MG63 (cell line): ENCODE measurements at regions not wholly inside any gene's neighbourhood (a gene's known extent, or its start where the extent isn't known, plus 50 kb on each side); places are given as distances from the start of the nearest gene placed in this dataset.
"Not testable (repeated sequence)": the region's sequence is repeated elsewhere in the genome, so short reads cannot be mapped to it uniquely, and the experiment has no call there.

Source experiments
- DNase-seq: peaks from one replicate; pipeline ENCODE4 v3.0.0-alpha.2; 2020
- H3K27me3 ChIP-seq: fragments of 250-450 bp; sonication (Bioruptor Pico); 2 replicates; pipeline ENCODE4 v1.5.1; 2020; ENCODE audit warnings: mild to moderate bottlenecking, moderate library complexity
- H3K36me3 ChIP-seq: fragments of 250-450 bp; sonication (Bioruptor Pico); 2 replicates; pipeline ENCODE4 v1.5.1; 2020; ENCODE audit warnings: mild to moderate bottlenecking, moderate library complexity
- H3K4me3 ChIP-seq: fragments of 250-450 bp; sonication (Bioruptor Pico); 2 replicates; pipeline ENCODE4 v1.5.1; 2020; ENCODE audit warnings: mild to moderate bottlenecking, moderate library complexity
- H3K9me3 ChIP-seq: fragments of 250-450 bp; sonication (Bioruptor Pico); 2 replicates; pipeline ENCODE4 v1.5.1; 2020; ENCODE audit warnings: mild to moderate bottlenecking, moderate library complexity

DNA sequence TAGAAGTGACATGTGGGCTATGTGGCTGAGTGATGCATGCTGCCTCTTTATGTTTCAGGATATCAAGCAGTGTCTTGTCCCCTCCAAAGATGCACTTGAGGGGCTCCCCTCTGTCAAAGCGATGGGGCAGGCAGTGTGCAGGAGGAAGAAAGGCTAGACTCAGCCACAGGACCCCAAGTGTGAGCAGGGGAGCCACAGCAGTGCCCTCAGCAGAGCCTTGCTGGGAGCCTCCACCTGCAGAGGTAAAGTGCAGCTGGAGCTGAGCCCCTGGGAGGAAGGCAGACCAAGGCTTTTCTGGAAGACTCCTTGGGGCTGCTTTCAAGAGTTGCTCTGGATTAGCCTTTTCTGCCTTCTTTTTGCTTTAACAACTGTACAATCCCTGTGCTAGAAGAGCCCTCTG lies 247.3 kb downstream of the DLEU7 start:
- Histone ChIP-seq H3K36me3 (no peaks in the 10 kb centered on the region), H3K4me3 (no peak overlapping the region), H3K27me3 (no peaks in the 10 kb centered on the region), H3K9me3 (no peaks in the 10 kb centered on the region)
- no peak for DNase-seq

GRCh38 chr13:50596776-50597203 lies 246.7 kb downstream of the DLEU7 start:
- H3K4me3 ChIP-seq: no peak overlapping the region
- DNase-seq: no peak
- no peaks in the 10 kb centered on the region; the same call in 1 of the 2 replicates for H3K9me3 ChIP-seq
- H3K36me3 ChIP-seq: no peaks in the 10 kb centered on the region
- H3K27me3 ChIP-seq: no peaks in the 10 kb centered on the region

DNA sequence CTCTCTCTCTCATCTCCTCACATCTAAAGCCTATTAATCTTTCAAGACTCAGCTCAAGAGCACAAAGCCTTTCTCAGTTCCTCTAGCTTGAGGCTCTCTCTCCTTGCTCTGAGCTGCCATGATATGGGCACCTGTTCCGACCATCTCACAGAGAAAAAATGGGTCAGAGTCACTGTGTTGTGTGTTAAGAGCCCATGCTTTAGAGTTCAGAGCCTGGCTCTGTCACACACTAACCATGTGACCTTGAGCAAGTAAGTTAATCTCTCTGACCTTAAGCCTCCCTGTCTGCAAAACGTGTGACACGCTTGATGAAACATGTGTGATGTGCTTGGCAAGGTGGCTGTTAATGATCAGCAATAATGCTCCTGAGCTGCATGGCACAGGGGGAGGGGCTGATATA lies 245.2 kb downstream of the DLEU7 start:
- Histone ChIP-seq H3K9me3 (no peaks in the 10 kb centered on the region; the same call in 1 of the 2 replicates), H3K4me3 (no peak overlapping the region), H3K27me3 (no peaks in the 10 kb centered on the region), H3K36me3 (no peaks in the 10 kb centered on the region)
- no peak for DNase-seq

- Histone ChIP-seq H3K9me3 (no peaks in the 10 kb centered on the region; the same call in 1 of the 2 replicates), H3K27me3 (no peaks in the 10 kb centered on the region), H3K4me3 (no peak overlapping the region), H3K36me3 (no peaks in the 10 kb centered on the region)
- DNase-seq: no peak
These were observed 244.4 kb downstream of the DLEU7 start for GRCh38 chr13:50599046-50599445.

- no peak overlapping the region for H3K4me3 ChIP-seq
- no peaks in the 10 kb centered on the region for H3K27me3 ChIP-seq
- DNase-seq: no peak
- H3K36me3 ChIP-seq: no peaks in the 10 kb centered on the region
- H3K9me3 ChIP-seq: no peaks in the 10 kb centered on the region; the same call in 1 of the 2 replicates
These were observed 243.6 kb downstream of the DLEU7 start for GRCh38 chr13:50599927-50600326.

- Histone ChIP-seq H3K4me3 (no peak overlapping the region), H3K36me3 (no peaks in the 10 kb centered on the region), H3K9me3 (no peaks in the 10 kb centered on the region), H3K27me3 (no peaks in the 10 kb centered on the region)
- DNase-seq: no peak
These were observed 235.1 kb downstream of the DLEU7 start for GRCh38 chr13:50608370-50608769.

- Histone ChIP-seq H3K36me3 (no peaks in the 10 kb centered on the region), H3K27me3 (no peaks in the 10 kb centered on the region), H3K4me3 (no peak overlapping the region), H3K9me3 (no peaks in the 10 kb centered on the region)
- no peak for DNase-seq
These were observed 234.5 kb downstream of the DLEU7 start for GRCh38 chr13:50609011-50609410.

GRCh38 chr13:50610238-50610637 lies 233.3 kb downstream of the DLEU7 start:
- Histone ChIP-seq H3K4me3 (no peak overlapping the region), H3K36me3 (no peaks in the 10 kb centered on the region)
- no peak for DNase-seq

GRCh38 chr13:50611117-50611781 lies 232.2 kb downstream of the DLEU7 start:
- Histone ChIP-seq H3K9me3 (no peaks in the 10 kb centered on the region), H3K36me3 (no peaks in the 10 kb centered on the region), H3K27me3 (no peaks in the 10 kb centered on the region), H3K4me3 (no peak overlapping the region)
- no peak for DNase-seq

More at GRCh38 chr13:50610238-50610637, 233.3 kb downstream of the DLEU7 start:
- no peaks in the 10 kb centered on the region for H3K9me3 ChIP-seq
- H3K27me3 ChIP-seq: no peaks in the 10 kb centered on the region

DNA sequence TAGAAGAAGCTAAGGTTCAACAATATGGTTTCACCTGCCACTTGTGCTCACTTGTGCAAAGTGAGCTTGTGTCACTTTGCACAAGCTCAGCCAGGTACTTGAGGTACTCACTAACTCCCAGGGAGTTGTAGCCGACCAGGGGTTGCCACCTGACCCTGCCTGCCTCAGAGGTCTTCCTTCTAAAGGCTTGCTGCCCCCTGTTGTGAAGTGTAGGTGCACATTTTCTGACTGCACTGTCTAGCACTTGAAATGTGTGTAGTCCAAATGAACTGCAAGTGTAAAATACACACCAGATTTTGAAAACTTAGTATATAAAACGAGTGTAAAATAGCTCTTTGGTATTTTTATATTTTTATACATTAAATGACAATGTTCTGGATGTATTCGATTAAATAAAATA lies 230.8 kb downstream of the DLEU7 start:
- Histone ChIP-seq H3K4me3 (no peak overlapping the region), H3K27me3 (no peaks in the 10 kb centered on the region), H3K9me3 (no peaks in the 10 kb centered on the region), H3K36me3 (no peaks in the 10 kb centered on the region)
- no peak for DNase-seq

DNA sequence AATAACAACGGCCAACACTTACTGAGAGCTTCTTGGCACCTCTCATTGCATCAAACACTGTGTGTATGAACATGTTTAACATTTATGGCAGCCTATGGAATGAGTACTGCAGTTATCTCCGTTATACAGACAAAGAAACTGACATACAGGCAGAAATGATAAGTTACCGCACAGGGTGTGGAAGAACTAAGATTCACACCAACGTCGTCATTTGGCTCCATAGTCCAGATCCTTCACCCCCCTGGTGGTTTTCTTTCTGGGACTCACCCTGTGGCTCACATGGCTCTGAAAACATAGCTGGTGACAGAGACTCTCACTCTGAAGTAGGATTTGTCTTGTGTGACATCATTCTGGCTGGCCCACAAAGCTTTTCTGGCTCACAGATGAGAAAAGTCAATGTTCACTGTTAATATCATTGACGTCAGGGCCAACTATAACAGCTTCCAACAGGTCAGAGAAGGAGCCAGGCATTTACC lies 230.1 kb downstream of the DLEU7 start:
- H3K27me3 ChIP-seq: no peaks in the 10 kb centered on the region
- peak; percentile 28 for DNase-seq
- H3K36me3 ChIP-seq: no peaks in the 10 kb centered on the region
- H3K9me3 ChIP-seq: no peaks in the 10 kb centered on the region
- no peak overlapping the region for H3K4me3 ChIP-seq

- H3K9me3 ChIP-seq: no peaks in the 10 kb centered on the region
- DNase-seq: no peak
- no peak overlapping the region for H3K4me3 ChIP-seq
- no peaks in the 10 kb centered on the region for H3K36me3 ChIP-seq
- H3K27me3 ChIP-seq: no peaks in the 10 kb centered on the region
These were observed 228.3 kb downstream of the DLEU7 start for GRCh38 chr13:50615234-50615633.

- H3K27me3 ChIP-seq: no peaks in the 10 kb centered on the region
- H3K4me3 ChIP-seq: no peak overlapping the region
- H3K36me3 ChIP-seq: no peaks in the 10 kb centered on the region
- H3K9me3 ChIP-seq: no peaks in the 10 kb centered on the region
- peak; percentile 51 for DNase-seq
These were observed 227.4 kb downstream of the DLEU7 start for GRCh38 chr13:50616101-50616500.

DNA sequence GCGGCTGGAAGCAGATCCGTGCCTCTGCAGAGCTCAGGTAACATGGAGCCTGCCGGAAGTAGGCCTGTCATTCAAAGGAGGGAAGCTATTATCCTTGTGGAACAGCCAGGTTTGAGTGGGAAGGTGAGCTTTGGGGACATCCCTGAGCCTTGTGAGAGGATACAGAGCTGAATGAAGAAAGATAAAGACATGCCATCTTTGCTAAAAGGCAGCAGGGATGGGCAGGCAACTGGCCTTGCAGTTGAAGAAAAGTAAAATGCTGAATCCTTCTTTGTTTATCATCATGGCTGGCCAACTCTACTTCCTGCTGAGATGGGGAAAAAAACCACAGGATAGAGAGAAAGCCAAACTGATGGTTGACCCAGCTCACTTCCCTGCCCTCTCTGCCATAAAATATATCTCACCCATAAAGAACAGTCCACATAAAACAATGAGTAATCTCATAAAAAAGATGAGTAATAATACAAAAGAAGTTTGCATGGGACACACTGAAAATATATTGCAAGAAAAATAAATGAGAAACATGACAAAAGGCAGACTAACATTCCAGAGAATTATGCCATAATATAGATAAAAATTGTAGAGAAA lies 226.3 kb downstream of the DLEU7 start:
- DNase-seq: peak; percentile 68
- Histone ChIP-seq H3K9me3 (no peaks in the 10 kb centered on the region), H3K4me3 (no peak overlapping the region), H3K27me3 (no peaks in the 10 kb centered on the region), H3K36me3 (no peaks in the 10 kb centered on the region)

DNA sequence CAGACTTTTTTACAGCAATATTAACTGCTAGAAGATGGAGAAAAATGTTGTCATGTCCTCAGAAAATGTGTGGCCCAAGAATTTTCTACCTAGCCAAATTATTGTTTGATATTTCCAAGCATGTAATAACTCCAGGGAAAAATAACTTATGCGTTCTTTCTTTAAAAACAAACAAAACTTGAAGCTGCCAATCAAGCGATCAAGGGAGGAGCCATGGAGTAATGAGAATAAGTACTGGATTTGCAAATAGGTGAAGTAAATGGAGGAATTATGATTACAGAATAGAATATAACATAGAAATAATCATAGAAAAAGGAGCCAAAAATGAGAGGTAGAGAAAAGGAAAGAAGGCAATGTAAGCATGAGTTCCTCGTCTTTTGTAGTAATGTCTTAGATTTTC lies 225.3 kb downstream of the DLEU7 start:
- DNase-seq: no peak
- Histone ChIP-seq H3K4me3 (no peak overlapping the region), H3K27me3 (no peaks in the 10 kb centered on the region), H3K36me3 (no peaks in the 10 kb centered on the region), H3K9me3 (no peaks in the 10 kb centered on the region)

- Histone ChIP-seq H3K36me3 (no peaks in the 10 kb centered on the region), H3K9me3 (no peaks in the 10 kb centered on the region), H3K27me3 (no peaks in the 10 kb centered on the region), H3K4me3 (no peak overlapping the region)
- DNase-seq: peak; percentile 70
These were observed 217.4 kb downstream of the DLEU7 start for GRCh38 chr13:50626101-50626547.

GRCh38 chr13:50627111-50627510 lies 216.4 kb downstream of the DLEU7 start:
- H3K27me3 ChIP-seq: no peaks in the 10 kb centered on the region
- no peaks in the 10 kb centered on the region for H3K36me3 ChIP-seq
- H3K4me3 ChIP-seq: no peak overlapping the region
- H3K9me3 ChIP-seq: no peaks in the 10 kb centered on the region
- no peak for DNase-seq

DNA sequence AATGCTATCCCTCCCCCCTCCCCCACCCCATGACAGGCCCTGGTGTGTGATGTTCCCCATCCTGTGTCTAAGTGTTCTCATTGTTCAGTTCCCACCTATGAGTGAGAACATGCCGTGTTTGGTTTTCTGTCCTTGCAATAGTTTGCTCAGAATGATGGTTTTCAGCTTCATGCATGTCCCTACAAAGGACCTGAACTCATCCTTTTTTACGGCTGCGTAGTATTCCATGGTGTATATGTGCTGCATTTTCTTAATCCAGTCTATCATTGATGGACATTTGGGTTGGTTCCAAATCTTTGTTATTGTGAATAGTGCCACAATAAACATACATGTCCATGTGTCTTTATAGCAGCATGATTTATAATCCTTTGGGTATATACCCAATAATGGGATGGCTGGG lies 215.0 kb downstream of the DLEU7 start:
- H3K9me3 ChIP-seq, DNase-seq, H3K27me3 ChIP-seq, H3K36me3 ChIP-seq, H3K4me3 ChIP-seq: not testable (repeated sequence)
